M059J (cell line): ENCODE measurements at regions not wholly inside any gene's neighbourhood (a gene's known extent, or its start where the extent isn't known, plus 50 kb on each side); places are given as distances from the start of the nearest gene placed in this dataset.
"Not testable (repeated sequence)": the region's sequence is repeated elsewhere in the genome, so short reads cannot be mapped to it uniquely, and the experiment has no call there.

Source experiments
- DNase-seq: peaks from one replicate; pipeline ENCODE4 v3.0.0-alpha.2; 2012; ENCODE audit warnings: low read depth

DNA sequence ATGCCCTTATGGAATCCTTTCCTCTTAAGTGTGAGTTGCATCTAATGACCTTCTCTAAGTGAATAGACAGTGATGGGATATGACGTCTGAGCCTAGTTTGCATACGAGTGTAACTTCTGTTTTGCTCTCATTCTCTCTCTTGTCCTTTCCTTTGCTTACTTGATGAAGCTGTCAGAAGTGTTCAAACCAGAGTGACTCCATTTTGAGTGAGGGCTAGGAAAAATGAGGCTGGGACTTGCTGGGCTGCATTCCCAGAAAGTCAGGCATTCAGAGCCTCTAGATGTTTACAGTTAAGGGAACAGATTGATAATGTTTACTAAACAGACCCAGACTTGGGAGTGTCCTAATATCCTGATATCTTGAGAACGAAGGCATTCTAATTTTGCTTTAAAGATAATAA, 311.2 kb upstream of the SOX4 start:
- DNase-seq, result not testable (repeated sequence)

GRCh38 chr6:21284166-21284565, 309.4 kb upstream of the SOX4 start:
- DNase-seq, result no peak

DNA sequence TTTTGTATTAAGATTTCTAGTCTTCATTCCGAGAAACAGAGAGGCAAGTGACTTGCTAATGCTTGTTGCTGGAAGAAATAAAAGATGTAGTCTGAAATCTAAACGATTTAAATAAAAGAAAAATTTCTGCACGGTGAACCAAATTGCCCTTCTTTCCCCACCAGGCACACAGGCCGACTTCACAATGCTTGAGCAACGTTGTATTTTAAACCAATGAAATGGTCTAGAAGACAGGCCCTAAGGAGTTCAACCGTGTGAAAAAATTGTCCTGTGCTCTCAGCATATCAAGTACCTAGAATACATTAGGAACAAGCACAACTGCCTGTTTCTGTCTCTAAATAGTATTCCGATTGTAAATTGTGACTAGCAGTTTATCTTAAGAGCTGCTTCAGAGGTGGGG, 308.8 kb upstream of the SOX4 start:
- DNase-seq, result no peak

GRCh38 chr6:21294144-21294543, 299.4 kb upstream of the SOX4 start:
- DNase-seq, result no peak

DNA sequence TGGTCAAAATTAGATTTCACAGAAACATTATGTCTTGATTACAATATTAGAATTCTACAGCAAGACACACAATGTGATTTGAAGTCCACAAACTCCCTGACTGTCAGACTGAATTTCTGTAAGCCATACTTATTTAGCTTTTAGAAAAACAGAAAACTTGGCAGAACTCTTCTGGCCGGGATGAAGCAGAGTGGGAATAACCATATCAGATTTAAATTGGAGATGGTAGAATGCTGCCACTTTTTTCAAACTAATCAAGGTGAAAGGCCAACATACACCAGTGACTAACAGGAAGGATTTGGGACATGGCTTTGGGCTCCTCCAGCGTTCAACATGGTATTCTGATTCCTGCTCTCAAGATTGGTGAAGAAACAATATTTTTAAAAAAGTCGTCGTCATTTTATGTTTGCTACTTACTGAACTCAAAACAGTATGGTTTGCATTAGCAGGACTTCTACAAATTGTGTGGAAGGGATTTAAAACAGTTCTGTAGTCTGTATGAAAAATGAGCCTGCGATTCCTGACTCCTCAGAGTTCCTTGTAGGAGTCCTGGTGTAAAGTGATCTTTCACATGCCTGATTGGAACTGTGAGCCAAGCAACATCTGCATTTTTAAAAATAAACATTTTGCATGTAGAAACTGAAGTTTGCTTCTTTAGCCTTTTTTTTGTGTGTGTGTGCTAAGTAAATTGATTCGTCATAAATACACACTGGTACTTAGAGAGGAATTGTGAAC, 297.9 kb upstream of the SOX4 start:
- no peak for DNase-seq

DNA sequence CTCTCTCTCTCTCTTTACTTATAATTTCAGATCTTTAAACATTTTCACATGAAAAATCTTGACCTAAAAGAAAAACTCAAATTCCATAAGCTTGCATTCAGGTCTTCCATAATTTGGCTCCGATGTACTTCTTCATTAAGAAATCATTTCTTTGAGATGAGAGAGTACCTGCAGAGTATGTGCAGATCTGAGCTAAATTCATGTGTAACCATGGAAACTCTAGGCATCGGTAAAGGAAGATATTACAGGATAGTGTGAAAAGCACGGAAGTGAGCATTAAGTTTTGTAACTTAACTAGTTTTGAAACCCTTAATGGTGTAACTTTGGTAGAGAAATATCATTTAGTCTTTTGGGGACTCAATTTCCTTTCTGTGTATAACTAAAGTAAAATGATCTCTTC, 295.9 kb upstream of the SOX4 start:
- DNase-seq, result no peak

GRCh38 chr6:21299216-21299615, 294.3 kb upstream of the SOX4 start:
- no peak for DNase-seq

DNA sequence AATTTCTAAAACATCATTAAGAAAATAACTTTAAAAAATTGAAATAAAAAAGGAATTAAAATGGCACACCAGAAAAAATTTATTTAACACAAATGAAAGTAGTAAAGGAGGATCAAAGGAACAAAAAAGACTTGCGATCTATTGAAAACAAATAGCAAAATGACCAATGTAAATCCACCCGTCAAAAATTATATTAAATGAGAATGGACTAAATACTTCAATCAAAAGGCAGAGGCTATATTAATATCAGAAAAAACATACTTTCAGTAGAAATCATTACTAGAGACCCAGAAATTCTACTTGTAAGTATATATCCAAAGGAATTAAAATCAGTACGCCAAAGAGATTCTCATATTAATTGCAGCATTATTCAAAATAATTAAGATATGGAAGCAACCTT, 293.1 kb upstream of the SOX4 start:
- DNase-seq, result no peak

DNA sequence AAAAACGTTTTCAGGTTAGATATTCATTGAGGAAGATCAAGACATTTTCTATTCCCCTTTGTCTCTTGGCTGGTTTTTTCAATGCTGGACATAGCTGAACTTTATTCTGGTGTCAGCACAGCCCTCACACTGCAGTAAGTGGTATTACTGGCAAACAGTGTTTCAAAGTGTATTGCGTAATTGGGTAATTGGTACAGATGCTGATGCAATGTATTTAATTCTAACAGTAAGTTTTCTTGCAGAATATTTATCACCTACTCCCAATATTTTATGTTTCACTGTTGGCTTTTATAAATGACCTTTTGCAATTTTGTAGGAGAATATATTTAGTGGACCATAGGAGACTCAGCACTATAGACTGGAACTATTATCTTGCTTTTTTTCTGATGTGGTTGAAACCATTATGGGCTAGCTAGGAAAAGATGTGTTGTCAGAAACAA, 287.6 kb upstream of the SOX4 start:
- peak; percentile 39 for DNase-seq

- DNase-seq, result no peak
Observed at GRCh38 chr6:21306546-21306945, 287.0 kb upstream of the SOX4 start.

DNA sequence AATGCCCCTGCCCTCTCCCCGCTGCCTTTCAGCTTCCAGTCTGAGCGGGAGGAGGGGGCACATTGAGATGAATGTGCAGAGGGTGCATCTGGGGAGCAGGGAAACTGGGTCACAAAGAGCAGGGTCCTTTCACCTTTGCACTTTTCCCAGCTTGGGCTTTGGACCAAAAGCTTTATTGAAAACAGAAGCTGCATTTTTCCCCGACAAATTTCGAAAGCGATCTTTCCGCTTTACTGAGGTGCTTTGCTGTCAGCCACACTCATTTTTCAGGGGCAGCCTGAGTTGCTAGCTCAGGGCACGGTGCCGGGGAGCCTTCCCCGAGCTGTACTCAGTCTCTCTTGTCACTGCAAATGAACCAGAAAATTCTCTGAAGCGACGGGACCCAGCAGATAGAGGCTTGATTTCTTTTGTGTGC, 283.7 kb upstream of the SOX4 start:
- no peak for DNase-seq

GRCh38 chr6:21310568-21311140, 282.9 kb upstream of the SOX4 start:
- DNase-seq, result no peak

DNA sequence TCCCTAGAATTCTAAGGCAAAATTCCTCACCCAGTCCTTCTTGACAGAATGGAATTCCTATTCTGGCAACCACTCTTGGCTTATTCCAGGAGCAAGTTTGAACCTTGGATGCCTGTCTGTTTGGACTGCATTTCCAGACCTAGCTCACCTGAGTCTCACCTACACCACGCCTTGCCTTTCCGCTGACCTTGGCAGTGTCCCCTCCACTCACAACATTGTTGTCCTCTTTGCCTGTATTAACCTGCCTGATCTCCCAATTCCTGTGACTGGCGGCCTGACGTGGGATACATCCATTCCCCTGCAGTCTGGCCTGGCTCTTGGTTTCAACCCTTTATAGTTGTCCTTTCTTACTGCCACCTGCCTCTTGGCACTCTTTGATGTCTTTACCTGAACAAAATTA, 281.4 kb upstream of the SOX4 start:
- DNase-seq, result no peak

DNA sequence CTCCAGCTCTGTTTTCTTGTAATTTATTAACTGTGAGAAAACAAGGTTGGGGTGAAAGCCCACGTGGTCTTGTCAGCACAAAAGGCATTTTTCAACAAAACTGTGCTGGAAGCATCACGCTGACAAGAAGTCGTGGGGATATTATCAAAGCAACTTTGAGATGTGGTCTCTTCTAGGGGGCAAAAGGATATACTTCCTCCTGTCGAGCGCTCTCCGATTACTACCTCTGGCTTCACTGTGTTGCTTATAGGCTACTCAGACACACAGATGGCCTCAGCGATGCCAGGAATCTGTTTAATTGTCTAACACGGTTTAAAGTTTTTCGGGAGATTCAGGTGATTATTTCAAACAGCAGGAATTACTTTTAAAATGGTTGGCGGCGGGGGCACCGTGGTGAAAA, 275.9 kb upstream of the SOX4 start:
- no peak for DNase-seq

DNA sequence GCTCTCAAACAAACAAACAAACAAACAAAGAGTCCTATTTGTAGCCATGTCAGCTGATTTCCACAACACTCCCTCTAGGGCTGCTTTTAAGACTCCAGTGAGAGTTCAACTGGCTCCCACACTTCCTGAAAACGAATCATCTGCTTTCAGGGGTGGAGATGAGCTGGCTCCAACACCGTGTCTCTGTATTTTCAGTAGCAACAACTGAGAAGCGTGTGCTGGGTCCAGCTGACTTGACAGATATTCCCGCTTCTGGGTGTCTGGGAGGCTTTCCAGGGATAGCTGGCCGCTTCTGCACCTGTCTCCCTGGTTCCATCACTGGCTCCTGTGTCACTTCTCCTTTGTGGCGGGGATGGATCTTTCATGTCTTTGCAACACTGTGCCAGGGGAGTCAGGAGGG, 272.5 kb upstream of the SOX4 start:
- DNase-seq, result peak; percentile 7

GRCh38 chr6:21321531-21321930, 272.0 kb upstream of the SOX4 start:
- DNase-seq, result no peak

DNA sequence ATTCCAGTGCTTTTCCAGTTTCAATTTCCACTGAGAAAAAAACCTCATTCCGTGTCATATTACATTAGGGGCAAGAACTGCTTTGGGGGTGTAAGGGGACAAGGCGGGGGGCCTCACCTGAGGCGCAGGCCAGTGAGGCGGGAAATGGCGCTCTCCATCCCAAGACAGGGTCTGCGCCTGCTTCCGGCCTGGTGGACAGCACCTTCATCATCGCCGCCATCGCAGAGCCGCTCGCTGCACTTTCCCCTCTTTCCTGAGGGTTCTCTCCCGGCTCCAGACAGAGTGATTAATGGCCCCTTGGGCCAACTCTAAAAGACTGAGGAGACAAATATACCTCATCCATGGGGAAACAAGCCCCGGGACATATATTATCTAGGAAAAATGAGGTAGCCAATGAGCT, 270.0 kb upstream of the SOX4 start:
- DNase-seq, result no peak

DNA sequence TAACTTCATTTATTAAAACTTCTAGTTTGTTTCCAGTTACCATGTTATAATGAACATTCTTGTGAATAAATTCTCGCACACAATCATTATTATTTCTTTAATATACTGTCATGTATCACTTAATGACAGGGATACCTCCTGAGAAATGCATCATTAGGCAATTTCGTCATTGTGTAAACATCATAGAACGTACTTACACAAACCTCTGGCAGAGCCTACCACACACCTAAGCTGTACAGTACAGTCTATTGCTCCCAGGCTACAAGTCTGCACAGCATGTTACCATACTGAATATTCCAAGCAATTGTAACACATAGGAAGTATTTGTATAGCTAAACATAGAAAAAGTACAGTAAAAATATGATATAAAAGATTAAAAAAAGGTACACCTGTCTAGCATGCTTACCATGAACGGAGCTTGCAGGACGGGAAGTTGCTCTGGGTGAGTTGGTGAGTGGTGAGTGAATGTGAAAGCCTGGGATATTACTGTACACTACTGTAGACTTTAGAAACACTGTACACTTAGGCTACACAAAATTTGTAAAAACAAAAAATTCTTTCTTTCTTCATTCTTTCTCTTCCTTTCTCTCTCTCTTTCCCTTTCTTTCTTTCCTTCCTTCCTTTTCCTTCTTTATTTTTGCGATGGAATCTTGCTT, 268.2 kb upstream of the SOX4 start:
- no peak for DNase-seq

GRCh38 chr6:21327326-21328112, 266.0 kb upstream of the SOX4 start:
- DNase-seq, result no peak

DNA sequence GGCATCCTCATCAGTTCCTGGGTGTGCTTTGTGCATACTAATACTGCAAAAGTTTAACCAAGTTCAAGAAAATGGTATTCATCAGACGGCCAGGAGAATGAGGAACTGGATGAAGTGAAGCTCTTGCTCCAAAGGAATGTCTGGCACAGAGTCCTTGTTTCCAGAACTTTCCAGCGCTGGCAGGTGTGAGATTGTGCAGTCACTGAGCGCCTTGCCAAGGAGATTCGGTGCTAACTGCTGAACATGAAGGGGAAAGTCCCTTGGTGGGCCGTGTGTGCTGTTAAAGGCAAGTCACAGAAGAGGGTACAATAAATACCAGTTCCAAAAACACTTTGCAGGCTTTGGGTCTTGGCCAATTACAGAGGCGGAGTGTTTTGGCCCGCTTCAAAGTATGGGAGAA, 262.3 kb upstream of the SOX4 start:
- no peak for DNase-seq

DNA sequence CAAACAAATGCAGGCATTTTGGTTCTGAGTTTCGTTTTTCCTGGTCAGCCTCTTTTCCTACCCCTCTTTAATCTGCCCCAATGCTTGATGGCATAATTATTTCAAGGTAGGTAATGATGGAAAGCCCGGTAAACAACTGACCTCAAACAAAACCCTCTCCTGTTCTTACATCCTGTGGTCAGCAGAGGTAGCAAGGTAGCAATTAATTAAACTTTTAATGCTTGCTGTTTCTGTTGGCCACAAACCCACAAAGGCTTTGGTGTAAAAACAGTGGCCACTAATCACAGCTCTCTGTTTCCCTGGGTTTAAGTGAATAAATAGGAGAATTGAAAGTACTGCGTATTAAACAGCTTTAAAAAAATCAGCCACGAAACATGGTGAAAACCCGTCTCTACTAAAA, 261.5 kb upstream of the SOX4 start:
- peak; percentile 34 for DNase-seq

DNA sequence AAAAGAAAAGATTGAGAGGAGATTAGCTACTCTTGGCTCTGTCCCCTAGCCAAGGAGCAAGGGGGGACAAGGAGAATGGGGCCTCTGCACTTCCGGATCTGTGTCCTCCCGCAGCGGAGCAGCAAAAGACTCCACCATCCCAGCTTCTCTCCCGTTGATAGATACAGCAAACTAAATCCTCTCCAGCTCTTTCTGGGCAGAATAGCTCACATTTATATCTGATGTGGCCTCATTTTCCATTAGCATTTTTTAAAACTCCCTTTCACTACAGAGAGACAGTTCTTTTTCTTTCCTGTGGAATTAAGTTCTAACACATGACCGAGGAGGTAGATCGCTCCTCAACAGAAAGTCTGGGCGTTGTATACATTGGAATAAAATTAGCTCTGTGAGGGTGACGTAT, 260.9 kb upstream of the SOX4 start:
- DNase-seq, result no peak

- no peak for DNase-seq
Observed at GRCh38 chr6:21333715-21334114, 259.8 kb upstream of the SOX4 start.
